GM19452 (cell line): ENCODE measurements at regions not wholly inside any gene's neighbourhood (a gene's known extent, or its start where the extent isn't known, plus 50 kb on each side); places are given as distances from the start of the nearest gene placed in this dataset.
A peak's percentile ranks its signal among the peaks of the same experiment; 100 is the strongest.

ENCODE experiments used
- ATAC-seq: cut with Tn5 transposase; IDR thresholded peaks from one replicate; pipeline ENCODE4 v1.9.1; 2021; ENCODE audit not compliant: unreplicated experiment

DNA sequence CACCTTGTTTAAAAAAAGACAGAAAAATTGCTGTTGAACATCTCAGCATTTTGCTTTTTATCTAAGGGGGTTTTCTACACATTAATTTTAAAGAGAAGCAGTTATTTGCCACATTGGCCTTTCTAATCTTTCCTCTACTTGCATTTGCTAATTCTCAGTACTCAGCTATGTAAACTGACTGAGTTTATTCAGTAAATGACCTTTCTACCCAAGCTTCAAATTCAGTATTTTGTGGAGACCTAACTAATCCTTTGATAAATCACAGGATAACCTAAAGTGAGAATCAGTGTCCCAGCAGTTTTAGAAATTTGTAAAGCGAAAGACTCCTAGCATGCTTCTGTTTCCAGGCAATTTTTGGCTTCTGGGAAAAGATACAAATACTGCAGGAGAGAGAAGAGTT is 288.4 kb downstream of the ASXL3 start:
- no peak for ATAC-seq

GRCh38 chr18:33863912-33864311 is 285.9 kb downstream of the ASXL3 start:
- ATAC-seq, result no peak

DNA sequence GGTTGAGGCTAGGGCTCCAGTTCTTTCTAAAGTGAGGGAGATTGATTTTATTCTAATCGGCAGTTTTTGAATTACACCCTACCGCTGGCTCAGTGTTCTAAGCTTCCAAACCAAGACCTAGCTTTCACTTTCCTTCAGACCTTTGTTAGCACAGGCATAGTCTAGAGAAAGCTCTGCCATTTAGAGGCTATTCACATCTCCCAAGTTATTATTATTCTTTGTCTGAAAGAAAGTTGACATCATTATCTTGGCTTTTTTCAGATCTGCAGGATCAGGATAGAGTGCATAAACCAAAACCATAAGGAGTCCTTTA is 276.8 kb downstream of the ASXL3 start:
- ATAC-seq, result no peak

- ATAC-seq, result no peak
Measured at GRCh38 chr18:33854086-33854826, 276.2 kb downstream of the ASXL3 start.

GRCh38 chr18:33853187-33853586 is 275.2 kb downstream of the ASXL3 start:
- ATAC-seq, result no peak

DNA sequence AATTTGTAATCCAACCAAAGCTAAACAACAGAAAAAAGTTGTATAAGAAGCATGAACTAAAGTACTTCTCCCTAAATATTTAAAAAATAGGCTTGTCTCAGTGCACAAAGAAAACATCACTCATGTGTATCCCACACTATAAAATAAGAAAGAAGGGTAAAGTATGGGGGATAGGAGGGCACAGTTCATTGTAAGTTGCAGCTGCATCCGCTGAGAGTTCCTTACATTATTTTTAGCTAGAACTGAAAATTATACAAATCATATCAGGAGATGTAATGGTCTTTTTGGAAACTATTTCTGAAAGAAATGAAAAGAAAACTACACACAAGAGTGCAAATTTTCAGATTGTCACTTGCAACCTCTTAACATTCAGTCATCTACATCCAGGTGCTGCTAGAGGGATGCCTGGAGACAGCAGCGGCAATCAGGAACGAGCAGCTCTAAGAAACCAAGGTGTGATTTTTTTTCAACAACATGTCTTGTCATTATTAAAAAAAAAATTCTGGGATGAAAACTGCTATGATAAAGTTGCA is 273.6 kb downstream of the ASXL3 start:
- ATAC-seq, result no peak

DNA sequence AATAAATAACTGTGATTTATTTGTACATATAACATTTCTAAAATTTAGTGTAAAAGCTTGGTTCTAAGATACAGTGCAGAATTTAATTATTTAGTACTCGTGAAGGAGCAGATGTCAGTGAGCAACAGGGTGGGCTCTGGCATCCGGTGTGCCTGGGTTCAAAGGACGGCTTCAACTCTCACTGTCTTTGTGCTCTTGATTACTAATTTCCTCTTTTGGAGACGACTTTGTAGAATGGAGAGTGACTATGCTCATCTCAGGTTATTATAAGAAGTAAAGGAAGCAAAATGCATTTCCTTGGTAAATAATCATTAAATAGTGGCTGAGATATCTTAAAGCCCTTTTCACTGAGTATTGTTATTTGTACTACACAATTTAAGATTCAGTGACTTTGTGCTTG is 271.7 kb downstream of the ASXL3 start:
- no peak for ATAC-seq

- ATAC-seq, result no peak
Measured at GRCh38 chr18:33844232-33844631, 266.2 kb downstream of the ASXL3 start.

DNA sequence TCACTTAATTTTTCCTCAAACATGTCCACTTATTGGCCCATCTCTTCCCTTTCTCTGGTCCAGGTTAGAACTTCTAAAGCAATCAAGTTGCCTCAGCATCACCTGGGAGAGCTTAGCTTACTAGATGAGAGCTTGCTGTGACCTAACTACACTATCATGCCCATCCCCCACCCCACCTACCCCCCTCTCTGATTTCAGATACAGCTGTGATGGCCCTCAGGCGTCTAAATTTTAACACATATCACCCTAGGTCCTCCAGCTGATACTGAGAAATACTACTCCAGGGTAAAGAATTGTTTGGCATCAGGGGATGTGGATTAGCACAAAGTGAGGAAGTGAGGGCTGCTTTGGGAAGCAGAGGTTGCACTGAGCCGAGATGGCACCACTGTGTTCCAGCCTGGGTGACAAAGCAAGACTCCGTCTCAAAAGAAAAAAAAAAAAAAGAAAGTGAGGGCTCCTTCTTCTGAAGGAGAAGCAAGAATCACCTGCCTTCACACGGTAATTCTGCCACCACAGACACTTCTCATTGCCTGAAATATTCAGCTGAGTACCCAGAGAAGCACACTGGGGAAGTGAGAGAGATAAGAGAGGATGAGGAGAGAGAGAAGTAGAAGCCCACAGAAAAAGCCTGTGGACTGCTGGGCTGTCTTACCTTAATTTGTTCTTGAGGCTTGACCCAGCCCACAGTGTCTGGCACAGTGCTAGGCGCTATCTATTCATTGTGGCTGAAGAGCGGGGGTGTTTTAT is 263.4 kb downstream of the ASXL3 start:
- ATAC-seq, result no peak

GRCh38 chr18:33840212-33840593 is 262.2 kb downstream of the ASXL3 start:
- ATAC-seq, result no peak

DNA sequence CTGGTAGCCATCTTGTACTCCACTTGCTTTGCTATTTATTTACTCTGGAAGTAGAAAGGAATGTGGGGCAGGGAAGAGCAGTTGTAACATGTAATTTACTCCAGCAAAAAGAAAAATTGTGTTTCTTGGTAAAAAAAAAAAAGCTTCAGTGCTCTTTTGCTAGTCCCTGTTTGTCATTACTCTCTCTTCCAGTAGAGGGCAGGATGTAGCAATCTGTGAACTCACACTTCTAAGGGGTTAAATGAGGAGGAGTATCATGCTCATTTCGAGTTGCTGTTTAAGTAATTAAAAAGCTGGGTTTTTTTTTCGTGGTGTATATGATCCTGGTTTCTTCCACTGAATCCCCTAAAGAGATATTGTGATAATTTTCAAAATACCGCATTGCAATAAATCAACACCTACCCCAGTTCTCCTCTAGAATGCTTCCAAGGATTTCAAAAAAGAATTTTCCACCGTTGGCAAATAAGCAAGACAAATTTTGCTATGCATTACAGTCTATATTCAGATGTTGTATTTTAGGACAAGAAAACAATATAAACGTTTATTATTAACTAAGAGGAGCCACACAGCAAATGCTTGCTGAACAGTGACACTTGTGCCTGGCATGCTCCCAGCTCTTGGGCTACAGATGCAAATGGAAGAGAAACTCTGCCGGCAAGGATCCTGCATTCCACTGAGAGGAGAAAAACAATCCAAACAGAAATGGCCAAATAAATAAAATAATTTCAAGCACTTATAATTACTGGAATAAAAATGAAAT is 261.6 kb downstream of the ASXL3 start:
- peak; percentile 69 for ATAC-seq

DNA sequence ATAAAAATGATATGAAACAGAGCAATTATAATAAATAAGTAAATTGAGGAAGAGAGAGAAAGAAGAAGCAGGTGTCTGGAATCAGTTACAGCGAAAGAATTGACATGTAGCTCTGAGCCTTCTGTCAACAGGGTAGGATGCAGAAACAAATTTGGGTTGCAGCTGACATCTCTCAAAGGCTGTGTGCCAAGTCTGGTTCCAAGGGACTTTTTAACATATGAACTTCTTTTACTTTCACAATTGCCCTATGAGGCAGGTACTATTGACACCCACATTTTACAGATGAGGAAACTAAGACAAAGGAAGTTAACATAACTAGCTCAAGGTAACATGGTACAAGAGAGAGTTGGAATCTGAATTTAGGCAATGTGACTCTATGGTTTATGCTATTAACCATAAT is 260.0 kb downstream of the ASXL3 start:
- no peak for ATAC-seq

- no peak for ATAC-seq
Measured at GRCh38 chr18:33837191-33837590, 259.2 kb downstream of the ASXL3 start.

GRCh38 chr18:33836564-33836963 is 258.5 kb downstream of the ASXL3 start:
- ATAC-seq, result no peak

- no peak for ATAC-seq
Measured at GRCh38 chr18:33835419-33835818, 257.4 kb downstream of the ASXL3 start.

- ATAC-seq, result no peak
Measured at GRCh38 chr18:33833842-33834241, 255.8 kb downstream of the ASXL3 start.

GRCh38 chr18:33831424-33831823 is 253.4 kb downstream of the ASXL3 start:
- ATAC-seq, result no peak

DNA sequence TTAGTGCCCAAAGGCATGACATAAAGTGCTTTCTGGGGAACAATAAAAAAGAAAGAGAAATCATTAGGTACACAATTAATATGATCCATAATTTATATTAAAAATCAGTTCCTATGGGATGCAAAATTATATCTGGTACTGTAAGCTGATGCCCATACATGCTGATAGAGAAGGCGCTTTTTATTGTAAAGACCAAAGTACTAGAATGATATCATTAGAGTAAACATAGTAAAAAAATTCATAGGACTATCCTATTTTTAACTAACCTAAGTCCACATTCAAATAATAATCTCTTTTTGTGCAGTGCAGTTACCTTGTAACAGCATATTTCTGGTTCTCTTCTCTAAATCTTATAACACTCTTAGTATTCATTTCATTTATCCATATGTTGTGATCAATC is 252.2 kb downstream of the ASXL3 start:
- ATAC-seq, result no peak

GRCh38 chr18:33828949-33829348 is 250.9 kb downstream of the ASXL3 start:
- no peak for ATAC-seq

GRCh38 chr18:33826151-33826550 is 248.1 kb downstream of the ASXL3 start:
- no peak for ATAC-seq

DNA sequence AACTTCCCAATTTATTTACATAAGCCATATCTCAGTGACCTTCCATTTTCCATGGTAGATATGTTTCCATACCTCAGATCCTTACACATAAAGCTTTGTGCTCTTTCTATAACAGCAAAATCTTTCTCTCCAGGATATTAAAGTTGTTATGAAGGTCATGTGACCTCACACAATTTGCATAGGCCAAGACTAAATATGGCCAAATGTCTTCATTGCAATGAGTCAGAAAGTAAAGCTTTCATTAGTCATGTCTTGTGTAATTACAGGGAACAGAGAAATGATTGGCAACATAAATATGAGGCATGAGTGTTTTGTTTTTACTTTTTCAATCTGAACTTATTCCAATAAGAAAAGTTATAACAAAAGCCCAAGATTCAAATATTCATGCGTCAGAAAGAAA is 243.5 kb downstream of the ASXL3 start:
- no peak for ATAC-seq
